GM06990 (cell line): ENCODE measurements at regions not wholly inside any gene's neighbourhood (a gene's known extent, or its start where the extent isn't known, plus 50 kb on each side); places are given as distances from the start of the nearest gene placed in this dataset.
"Not testable (repeated sequence)": the region's sequence is repeated elsewhere in the genome, so short reads cannot be mapped to it uniquely, and the experiment has no call there.

ENCODE experiments used
- DNase-seq: peaks from one replicate; pipeline ENCODE4 v3.0.0-alpha.2; 2011; ENCODE audit not compliant: insufficient read length; ENCODE audit errors: extremely low read depth
- H3K27me3 ChIP-seq: replicated peaks from 2 replicates; pipeline ENCODE4 v1.6.0; 2011; ENCODE audit warnings: low read length; ENCODE audit not compliant: control insufficient read depth, insufficient read depth
- H3K36me3 ChIP-seq: 2 replicates; pipeline ENCODE4 v1.5.1; 2011; ENCODE audit warnings: low read length; ENCODE audit not compliant: control insufficient read depth, insufficient read depth
- H3K4me3 ChIP-seq: replicated peaks from 2 replicates; pipeline ENCODE4 v1.5.1; 2011; ENCODE audit warnings: low read depth, mild to moderate bottlenecking, control low read depth, low read length
- CTCF ChIP-seq: IDR thresholded peaks from 2 replicates; pipeline ENCODE4 v1.5.1; 2011; ENCODE audit warnings: low read length, control low read depth, mild to moderate bottlenecking, inconsistent platforms; ENCODE audit not compliant: insufficient read depth, poor library complexity, severe bottlenecking

- Histone ChIP-seq H3K4me3 (no peak overlapping the region), H3K27me3 (no peaks in the 10 kb centered on the region), H3K36me3 (no peaks in the 10 kb centered on the region)
- no peak for TF ChIP-seq CTCF
- no peak for DNase-seq
Observed at GRCh38 chr2:128612628-128613027, 294.0 kb upstream of the HS6ST1 start.

DNA sequence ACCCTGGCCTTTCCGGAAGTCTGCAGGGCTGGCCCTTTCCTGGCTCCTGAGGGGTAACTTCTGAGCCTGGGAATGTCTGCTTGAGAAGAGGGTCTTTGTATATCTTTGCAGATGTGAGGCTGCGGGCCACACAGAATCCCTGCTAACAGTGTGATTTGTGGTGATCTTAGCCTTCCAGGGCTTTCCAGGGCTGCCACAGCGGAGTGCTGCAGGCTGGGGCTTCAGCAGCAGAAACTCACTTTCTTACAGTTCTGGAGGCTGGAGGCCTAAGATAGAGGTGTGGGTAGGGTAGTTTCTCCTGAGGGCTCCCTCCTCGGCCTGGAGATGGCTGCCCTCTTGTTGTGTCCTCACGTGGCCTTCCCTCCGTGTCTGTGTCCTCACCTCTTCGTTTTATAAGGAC is 294.7 kb upstream of the HS6ST1 start:
- Histone ChIP-seq H3K27me3 (no peaks in the 10 kb centered on the region), H3K36me3 (no peaks in the 10 kb centered on the region), H3K4me3 (no peak overlapping the region)
- no peak for DNase-seq
- TF ChIP-seq CTCF, result no peak

DNA sequence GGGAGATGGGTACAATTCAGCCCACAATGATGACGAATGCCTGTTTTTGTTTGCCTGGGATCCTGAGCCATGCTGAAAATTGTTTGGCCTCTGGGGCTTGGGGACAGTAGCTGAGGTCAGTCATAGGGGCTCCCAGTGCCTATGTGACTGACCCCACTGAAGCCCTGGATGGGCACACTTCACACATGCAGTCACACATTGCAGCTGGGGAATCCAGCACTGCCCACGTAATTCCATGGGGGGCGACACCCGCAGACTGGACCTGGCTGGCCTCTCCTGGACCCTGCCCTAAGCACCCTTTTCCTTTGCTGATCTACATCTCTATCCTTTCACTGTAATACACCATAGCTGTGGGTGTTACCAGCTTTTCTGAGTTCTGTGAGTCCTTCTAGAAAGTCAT is 295.2 kb upstream of the HS6ST1 start:
- Histone ChIP-seq H3K27me3 (no peaks in the 10 kb centered on the region), H3K36me3 (no peaks in the 10 kb centered on the region), H3K4me3 (no peak overlapping the region)
- DNase-seq, result no peak
- TF ChIP-seq CTCF, result no peak

DNA sequence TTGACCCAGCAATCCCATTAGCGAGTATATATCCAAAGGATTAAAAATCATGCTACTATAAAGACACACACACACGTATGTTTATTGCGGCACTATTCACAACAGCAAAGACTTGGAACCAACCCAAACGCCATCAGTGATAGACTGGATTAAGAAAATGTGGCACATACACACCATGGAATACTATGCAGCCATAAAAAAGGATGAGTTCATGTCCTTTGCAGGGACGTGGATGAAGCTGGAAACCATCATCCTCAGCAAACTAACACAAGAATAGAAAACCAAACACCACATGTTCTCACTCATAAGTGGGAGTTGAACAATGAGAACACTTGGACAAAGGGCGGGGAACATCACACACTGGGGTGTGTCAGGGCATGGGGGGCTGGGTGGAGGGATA is 296.2 kb upstream of the HS6ST1 start:
- not testable (repeated sequence) for DNase-seq, H3K4me3 ChIP-seq, H3K36me3 ChIP-seq

GRCh38 chr2:128615571-128615970 is 296.9 kb upstream of the HS6ST1 start:
- DNase-seq, result no peak
- no peak for TF ChIP-seq CTCF
- Histone ChIP-seq H3K4me3 (no peak overlapping the region), H3K27me3 (no peaks in the 10 kb centered on the region), H3K36me3 (no peaks in the 10 kb centered on the region)

More for the DNA sequence above, 296.2 kb upstream of the HS6ST1 start:
- H3K27me3 ChIP-seq, result not testable (repeated sequence)

DNA sequence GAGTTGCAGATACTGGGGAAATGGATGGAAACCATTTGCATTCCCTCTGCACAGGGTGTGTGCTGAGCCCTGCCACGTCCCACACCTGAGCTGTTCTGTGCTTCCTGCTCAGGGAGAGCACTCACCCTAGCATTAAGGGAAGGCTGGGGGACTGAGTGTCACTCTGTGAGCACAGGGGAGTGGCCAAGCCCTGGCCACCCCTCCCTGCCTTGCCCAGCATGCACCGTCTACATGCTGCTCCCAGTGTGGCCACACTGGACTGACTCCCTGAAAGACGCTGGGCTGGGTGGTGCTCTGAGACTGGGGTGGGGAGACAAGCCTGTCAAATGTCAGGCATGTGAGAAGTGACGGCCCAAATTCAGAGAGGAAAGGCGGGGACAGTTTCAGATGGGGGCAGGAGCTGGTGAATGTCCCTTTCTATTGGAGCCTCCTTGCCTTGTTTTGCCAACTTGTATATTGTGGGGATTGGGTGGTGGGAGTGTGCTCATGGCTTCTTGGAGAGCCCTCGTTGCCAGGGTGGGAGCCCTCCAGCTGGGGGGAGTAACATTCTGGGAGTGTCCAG is 298.4 kb upstream of the HS6ST1 start:
- Histone ChIP-seq H3K4me3 (no peak overlapping the region), H3K27me3 (no peaks in the 10 kb centered on the region), H3K36me3 (no peaks in the 10 kb centered on the region)
- DNase-seq, result no peak
- TF ChIP-seq CTCF, result no peak
